A673 (cell line): ENCODE measurements at regions not wholly inside any gene's neighbourhood (a gene's known extent, or its start where the extent isn't known, plus 50 kb on each side); places are given as distances from the start of the nearest gene placed in this dataset.
A peak's percentile ranks its signal among the peaks of the same experiment; 100 is the strongest.

Source experiments
- BruUV-seq: library from RNA; stranded (reverse); fragments of 400-500 nt; replicated peaks from 2 replicates; lab custom pipeline; 2021; lab: Mats Ljungman, UMichigan
- CTCF ChIA-PET: fragments of 300-600 bp; sonication (Branson Sonifier 250); formaldehyde crosslinking; loops from one replicate; lab custom pipeline; 2022; ENCODE audit warnings: antibody characterized with exemption; lab: Charles Lee
- POLR2A ChIA-PET: fragments of 300-600 bp; sonication (Branson Sonifier 250); formaldehyde crosslinking; loops from one replicate; lab custom pipeline; 2022; ENCODE audit warnings: antibody characterized with exemption; ENCODE audit not compliant: low non-redundant PET; lab: Charles Lee
- DNase-seq: peaks from one replicate; pipeline ENCODE4 v3.0.0-alpha.2; 2015; ENCODE audit warnings: low spot score
- H3K27ac ChIP-seq: fragments of 200-600 bp; sonication (generic); 2 replicates; pipeline ENCODE4 v1.5.1; 2016; ENCODE audit warnings: mixed run types, low read depth, mild to moderate bottlenecking, mixed read lengths, antibody characterized with exemption, low read length; ENCODE audit not compliant: poor library complexity, severe bottlenecking
- H3K27me3 ChIP-seq: fragments of 200-600 bp; sonication (generic); replicated peaks from 2 replicates; pipeline ENCODE4 v1.6.1; 2017; ENCODE audit warnings: mixed run types, low read depth, mild to moderate bottlenecking, mixed read lengths, antibody characterized with exemption, low read length; ENCODE audit not compliant: insufficient read depth, poor library complexity
- H3K36me3 ChIP-seq: fragments of 200-600 bp; sonication (generic); 2 replicates; pipeline ENCODE4 v1.6.1; 2016; ENCODE audit warnings: mixed run types, mild to moderate bottlenecking, mixed read lengths, antibody characterized with exemption, low read length; ENCODE audit not compliant: insufficient read depth, poor library complexity, severe bottlenecking
- H3K4me1 ChIP-seq: fragments of 200-600 bp; sonication (generic); 2 replicates; pipeline ENCODE4 v1.6.1; 2017; ENCODE audit warnings: mixed run types, mild to moderate bottlenecking, mixed read lengths, antibody characterized with exemption, low read length; ENCODE audit not compliant: insufficient read depth, poor library complexity, severe bottlenecking
- H3K4me3 ChIP-seq: fragments of 200-600 bp; sonication (generic); 2 replicates; pipeline ENCODE4 v1.5.1; 2016; ENCODE audit warnings: low read depth, mixed run types, mild to moderate bottlenecking, mixed read lengths, low read length; ENCODE audit not compliant: poor library complexity, severe bottlenecking
- H3K9me3 ChIP-seq: fragments of 200-600 bp; sonication (generic); 2 replicates; pipeline ENCODE4 v1.6.1; 2016; ENCODE audit warnings: mixed run types, low read depth, mild to moderate bottlenecking, mixed read lengths, antibody characterized with exemption, low read length; ENCODE audit not compliant: poor library complexity, severe bottlenecking
- CTCF ChIP-seq: fragments of 300-800, 200-600 bp; sonication (generic); conservative IDR thresholded peaks from 2 replicates; pipeline ENCODE4 v1.5.1; 2017; ENCODE audit warnings: low read depth, mild to moderate bottlenecking, antibody characterized with exemption, low read length, moderate library complexity, mixed read lengths
- EZH2 ChIP-seq: fragments of 200-600 bp; sonication (generic); IDR thresholded peaks from 2 replicates; pipeline ENCODE4 v1.6.1; 2017; ENCODE audit warnings: borderline replicate concordance, low read depth, mild to moderate bottlenecking, mixed read lengths, antibody characterized with exemption, low read length; ENCODE audit not compliant: poor library complexity, severe bottlenecking
- intact Hi-C: fragments of 100-400 bp; cut with micrococcal nuclease; formaldehyde crosslinking; loops from one replicate; pipeline ENCODE4 v1.10.0; 2022; ENCODE audit not compliant: unreplicated experiment

- H3K4me3 ChIP-seq, result no peak overlapping the region
- H3K9me3 ChIP-seq, result no peaks in the 10 kb centered on the region
- intact Hi-C loops, result no loop called here
- H3K36me3 ChIP-seq, result no peaks in the 10 kb centered on the region
- H3K4me1 ChIP-seq, result no peaks in the 10 kb centered on the region
- POLR2A ChIA-PET, result no interaction called here
- DNase-seq, result peak; percentile 7
- no peak overlapping the region for H3K27ac ChIP-seq
- CTCF ChIA-PET, result no interaction called here
- no TSS peak for BruUV-seq
- TF ChIP-seq CTCF (no peak), EZH2 (no peak)
- H3K27me3 ChIP-seq, result no peaks in the 10 kb centered on the region
These were observed 416.3 kb downstream of the NR2F1-AS1 start for GRCh38 chr5:93164690-93165089.

- BruUV-seq, result no TSS peak
- TF ChIP-seq CTCF (no peak), EZH2 (no peak)
- POLR2A ChIA-PET, result no interaction called here
- no peaks in the 10 kb centered on the region for H3K27me3 ChIP-seq
- H3K4me1 ChIP-seq, result no peaks in the 10 kb centered on the region
- H3K36me3 ChIP-seq, result no peaks in the 10 kb centered on the region
- no peak overlapping the region for H3K4me3 ChIP-seq
- H3K9me3 ChIP-seq, result no peaks in the 10 kb centered on the region
- intact Hi-C loops, result no loop called here
- CTCF ChIA-PET, result no interaction called here
- DNase-seq, result no peak
- H3K27ac ChIP-seq, result no peak overlapping the region
These were observed 417.9 kb downstream of the NR2F1-AS1 start for GRCh38 chr5:93163010-93163663.

GRCh38 chr5:93161661-93162654 lies 419.1 kb downstream of the NR2F1-AS1 start:
- peak; percentile 44 for DNase-seq
- no peak overlapping the region for H3K27ac ChIP-seq
- ChIA-PET CTCF (no interaction called here), POLR2A (no interaction called here)
- TF ChIP-seq CTCF (no peak), EZH2 (no peak)
- H3K36me3 ChIP-seq, result no peaks in the 10 kb centered on the region
- no peaks in the 10 kb centered on the region for H3K9me3 ChIP-seq
- no TSS peak for BruUV-seq
- H3K4me3 ChIP-seq, result no peak overlapping the region
- intact Hi-C loops, result no loop called here
- H3K27me3 ChIP-seq, result no peaks in the 10 kb centered on the region
- no peaks in the 10 kb centered on the region for H3K4me1 ChIP-seq
